HUDEP-2 (cell line): ENCODE measurements at regions not wholly inside any gene's neighbourhood (a gene's known extent, or its start where the extent isn't known, plus 50 kb on each side); places are given as distances from the start of the nearest gene placed in this dataset.

Experiments used
- DNase-seq, 76 experiments: peaks; one replicate each; lab custom pipeline; 2025; ENCODE audit not compliant: unreplicated experiment in 76 of 76; lab: John Stamatoyannopoulos, UW

- no peak for DNase-seq
These were observed 460.7 kb downstream of the INSC start for GRCh38 chr11:15575409-15575808.

DNA sequence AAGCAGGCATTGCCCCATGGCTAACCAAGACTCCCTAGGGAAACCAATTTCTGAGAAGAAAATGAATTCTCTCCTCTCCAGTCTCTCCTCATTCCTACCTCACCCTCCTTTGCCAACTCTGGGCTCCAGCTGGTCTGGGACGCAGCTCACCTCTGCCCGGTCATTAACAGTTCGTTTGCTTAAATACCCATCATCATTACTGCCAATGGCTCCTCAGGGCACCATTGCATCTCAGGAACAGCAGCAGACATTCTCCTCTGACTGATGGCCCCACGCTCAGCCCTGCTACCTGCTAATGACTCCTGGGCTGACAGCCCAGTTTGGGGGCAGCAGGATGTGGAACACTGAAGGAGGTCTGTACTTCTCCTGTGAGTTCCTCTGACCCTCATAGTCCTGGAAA lies 462.0 kb downstream of the INSC start:
- no peak for DNase-seq

DNA sequence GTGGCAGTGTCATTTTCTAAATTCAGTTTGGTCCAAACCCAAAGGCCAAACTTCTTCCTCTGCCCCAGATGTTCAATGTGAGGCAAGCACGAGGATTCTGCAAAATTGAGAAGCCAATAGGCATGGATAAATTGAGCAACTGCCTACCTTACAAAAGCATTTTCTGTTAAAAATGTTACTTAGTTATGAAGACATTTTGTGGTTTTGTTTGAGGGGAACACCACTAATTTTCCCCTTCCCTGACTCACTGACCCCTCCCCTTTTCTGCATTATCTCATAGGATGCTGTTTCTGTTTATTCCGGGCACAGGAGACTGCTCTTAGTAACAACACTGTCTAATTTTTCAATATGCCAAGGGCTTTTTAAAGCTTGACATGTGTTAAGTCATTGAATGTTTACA lies 462.8 kb downstream of the INSC start:
- no peak for DNase-seq

GRCh38 chr11:15579287-15580001 lies 464.7 kb downstream of the INSC start:
- DNase-seq = no peak

GRCh38 chr11:15580056-15580774 lies 465.5 kb downstream of the INSC start:
- no peak for DNase-seq

GRCh38 chr11:15580775-15581095 lies 466.0 kb downstream of the INSC start:
- DNase-seq = no peak

DNA sequence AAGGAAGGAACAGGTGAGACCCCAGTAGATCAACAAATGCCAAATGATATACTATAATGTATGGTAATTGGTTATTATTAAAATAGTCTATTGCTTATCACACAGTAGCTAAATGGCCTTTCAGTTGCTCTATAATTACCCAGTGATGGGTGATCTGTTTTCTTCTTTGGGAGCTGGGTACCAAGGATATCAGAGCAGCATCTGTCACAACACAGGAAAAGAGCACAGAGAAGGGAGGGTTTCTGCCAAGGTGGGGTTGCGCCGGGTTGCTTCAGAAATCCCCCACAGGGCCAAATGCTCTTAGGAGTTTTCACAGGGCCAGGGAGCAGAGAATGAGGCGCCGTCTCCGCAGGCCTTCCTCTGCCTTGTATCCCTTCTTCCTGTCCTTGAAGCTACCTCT lies 469.4 kb downstream of the INSC start:
- no peak for DNase-seq

- DNase-seq = no peak
These were observed 471.0 kb downstream of the INSC start for GRCh38 chr11:15585602-15586331.

DNA sequence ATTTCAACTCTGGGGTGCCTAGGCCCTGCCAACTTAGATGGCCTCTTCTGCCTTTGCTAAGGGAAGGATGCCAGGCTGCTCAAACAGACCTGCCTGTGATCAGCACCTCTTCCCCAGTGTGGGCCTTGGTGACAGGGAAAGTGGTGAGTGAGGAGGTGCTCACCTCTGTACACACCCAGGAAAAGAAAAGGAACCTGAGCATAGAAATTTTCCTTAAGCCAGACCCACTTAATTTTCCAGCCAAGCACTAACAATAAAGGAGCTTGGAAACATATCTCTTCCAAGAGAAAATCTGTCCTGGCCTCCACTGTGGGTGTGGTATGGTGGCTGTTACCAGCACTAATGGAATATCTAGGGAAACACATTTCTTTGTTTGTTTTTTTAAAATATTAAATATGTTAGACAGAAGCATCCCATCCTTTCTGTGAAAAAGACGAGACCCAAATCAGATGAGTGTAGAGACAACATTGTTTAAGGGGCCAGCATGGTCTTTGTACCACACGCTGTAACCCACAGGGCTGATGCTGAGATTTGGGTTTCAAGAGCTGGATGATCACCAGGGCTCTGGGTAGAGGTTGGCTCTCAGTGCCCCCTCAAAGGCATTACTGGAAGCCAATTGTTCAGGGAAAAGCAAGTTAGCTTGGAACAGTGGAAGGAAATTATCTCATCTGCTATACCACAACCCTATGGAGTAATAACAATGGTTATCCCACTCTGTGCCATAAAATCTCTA lies 472.2 kb downstream of the INSC start:
- no peak for DNase-seq

GRCh38 chr11:15589070-15589626 lies 474.4 kb downstream of the INSC start:
- no peak for DNase-seq

GRCh38 chr11:15590132-15590531 lies 475.4 kb downstream of the INSC start:
- DNase-seq = no peak

GRCh38 chr11:15591112-15591537 lies 476.4 kb downstream of the INSC start:
- DNase-seq = no peak

DNA sequence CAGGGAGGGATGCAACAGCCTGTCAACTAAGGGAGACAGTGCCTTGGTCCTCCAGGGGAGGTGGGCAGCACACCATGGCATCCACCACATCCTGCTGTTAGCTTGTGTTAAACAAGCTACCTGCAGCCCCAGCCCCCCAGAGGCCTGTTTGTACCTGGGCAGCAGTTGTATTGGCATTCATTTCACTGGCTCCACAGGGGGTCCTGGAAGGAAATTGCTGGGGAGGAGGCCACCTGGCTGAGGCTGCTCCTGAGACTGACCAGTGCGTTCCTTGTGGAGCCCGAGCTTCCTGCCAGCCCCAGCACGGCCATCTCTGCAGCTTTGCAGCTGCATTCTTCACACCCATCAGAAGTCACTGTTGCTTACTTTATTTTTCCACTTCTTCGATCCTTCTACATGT lies 479.9 kb downstream of the INSC start:
- no peak for DNase-seq

GRCh38 chr11:15599376-15599775 lies 484.7 kb downstream of the INSC start:
- no peak for DNase-seq

GRCh38 chr11:15602047-15602446 lies 487.3 kb downstream of the INSC start:
- DNase-seq = no peak

DNA sequence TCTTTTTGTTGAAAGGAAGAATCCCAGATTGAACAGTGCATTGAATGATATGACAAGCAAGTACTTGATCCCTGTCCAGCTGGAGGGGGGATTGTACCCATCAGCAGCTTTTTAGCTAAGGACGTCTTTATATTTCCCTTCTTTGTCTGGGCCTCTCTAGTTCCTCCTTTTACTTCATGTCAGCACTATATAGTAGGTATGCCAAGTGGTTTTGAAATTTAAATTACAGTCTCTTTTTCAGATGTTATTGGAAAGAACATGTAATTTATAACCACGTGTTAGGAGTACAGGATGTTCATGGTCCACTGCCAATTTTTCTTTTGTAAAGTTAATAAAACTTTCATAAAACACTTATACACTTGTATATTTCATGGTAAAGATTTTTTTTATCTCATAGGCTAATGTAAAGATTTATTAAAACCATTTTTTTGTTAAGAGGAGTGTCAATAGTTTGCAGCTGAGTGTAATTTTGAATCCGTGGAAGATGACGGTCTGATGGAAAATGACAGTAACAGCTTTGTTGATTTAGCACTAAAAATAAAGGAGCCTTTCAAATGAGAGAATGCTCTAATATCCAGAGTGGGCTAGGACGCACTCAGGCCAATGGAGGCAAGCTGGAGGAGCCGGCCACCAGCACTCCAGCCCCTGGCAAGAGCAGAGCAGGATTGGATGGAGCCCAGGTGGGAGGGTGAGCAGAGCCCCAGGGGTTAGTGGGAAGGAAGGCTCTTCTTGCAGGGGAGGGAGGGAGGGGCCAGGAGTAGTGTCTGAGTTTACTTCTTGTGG lies 488.3 kb downstream of the INSC start:
- no peak for DNase-seq

DNA sequence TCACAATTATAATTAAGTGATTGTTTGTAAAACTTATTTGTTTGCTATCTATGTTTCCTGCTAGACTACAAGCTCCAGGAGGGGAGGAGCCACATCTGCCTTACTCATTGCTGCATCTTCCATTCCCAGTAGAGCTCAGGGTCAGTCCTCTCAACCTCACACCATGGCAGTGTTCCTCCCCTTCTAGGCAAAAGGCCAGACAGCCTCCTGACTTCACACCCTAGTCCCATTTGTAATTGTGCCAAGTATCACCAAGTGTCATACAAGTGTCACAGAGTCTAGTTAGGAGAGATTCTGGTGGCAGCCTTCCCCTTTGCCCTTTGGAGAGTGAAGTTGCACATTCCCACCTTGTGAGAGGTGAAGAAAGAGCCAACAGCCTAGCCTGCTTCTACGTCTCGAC lies 490.4 kb downstream of the INSC start:
- peak in 11 of 76 experiments; percentile 1 to 50 (median 6) for DNase-seq

GRCh38 chr11:15607361-15608036 lies 492.8 kb downstream of the INSC start:
- no peak for DNase-seq

GRCh38 chr11:15609445-15609844 lies 494.7 kb downstream of the INSC start:
- no peak for DNase-seq

- DNase-seq = no peak
These were observed 496.2 kb downstream of the INSC start for GRCh38 chr11:15610881-15611280.
